T-helper 1 cell treated with Interleukin-12 subunit alpha and Interleukin-12 subunit beta and Interleukin-4 antibody, amounts not matched to agents 30 ng/mL and 1 ng/mL, for 36 hours (primary cell): ENCODE measurements at regions not wholly inside any gene's neighbourhood (a gene's known extent, or its start where the extent isn't known, plus 50 kb on each side); places are given as distances from the start of the nearest gene placed in this dataset.
"Not testable (repeated sequence)": the region's sequence is repeated elsewhere in the genome, so short reads cannot be mapped to it uniquely, and the experiment has no call there.

Source experiments
- intact Hi-C: fragments of 100-400 bp; cut with micrococcal nuclease; formaldehyde crosslinking; loops from one replicate; pipeline ENCODE4 v1.15.1; 2024

DNA sequence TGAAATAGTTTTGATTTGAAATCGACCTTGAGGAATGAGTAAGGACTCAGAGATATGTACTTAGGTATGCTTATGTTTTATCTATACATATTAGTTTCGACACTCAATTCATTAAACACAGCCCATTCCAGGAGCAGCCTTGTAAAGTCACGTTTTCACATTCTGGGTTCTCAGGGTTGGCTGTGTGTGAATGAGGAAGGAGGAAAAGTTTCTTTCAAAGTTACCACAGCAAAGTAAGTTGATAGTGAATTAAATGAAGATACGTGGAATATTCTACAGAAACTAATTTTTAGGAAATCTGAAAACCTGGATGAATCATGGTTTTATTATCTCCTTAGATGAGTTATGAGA, 133.5 kb downstream of the C3orf38 start:
- intact Hi-C loops, result no loop called here

DNA sequence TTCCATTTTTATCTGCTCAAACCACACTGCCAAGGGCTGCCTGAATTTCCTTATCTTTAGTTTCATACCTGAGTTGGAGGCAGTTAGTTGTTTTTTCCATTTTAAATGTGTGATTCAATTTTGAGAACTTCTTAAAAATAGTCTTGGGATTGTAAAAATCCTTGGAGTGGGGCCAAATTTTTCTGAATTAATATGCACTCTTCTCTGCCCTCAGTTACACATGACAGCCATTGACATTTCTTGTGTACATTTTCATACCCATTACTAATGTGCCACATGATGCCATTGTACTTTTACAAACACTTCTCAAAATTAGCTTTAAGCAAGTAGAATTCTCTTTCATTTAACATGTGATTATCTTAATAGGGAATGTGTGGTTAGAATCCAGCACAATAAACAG, 141.7 kb downstream of the C3orf38 start:
- intact Hi-C loops, result no loop called here

DNA sequence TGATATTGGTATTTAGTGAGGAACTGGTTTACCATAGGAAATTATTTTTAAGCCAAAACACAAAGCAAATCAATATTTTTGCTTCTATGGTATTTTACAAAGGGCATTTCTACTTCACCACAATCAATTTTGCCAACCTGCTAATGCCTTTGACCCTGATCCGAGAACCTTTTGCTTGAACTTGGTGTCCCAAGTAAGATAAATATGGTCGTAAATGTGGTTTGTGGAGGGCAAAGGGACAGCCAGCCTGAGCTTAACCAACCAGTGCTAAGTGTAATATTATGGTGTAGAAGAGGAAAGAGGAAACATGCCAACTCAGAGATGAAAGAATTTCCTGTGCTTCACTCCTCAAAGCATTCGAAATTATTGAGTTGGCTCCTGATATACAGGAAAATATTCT, 148.4 kb downstream of the C3orf38 start:
- intact Hi-C loops, result no loop called here

DNA sequence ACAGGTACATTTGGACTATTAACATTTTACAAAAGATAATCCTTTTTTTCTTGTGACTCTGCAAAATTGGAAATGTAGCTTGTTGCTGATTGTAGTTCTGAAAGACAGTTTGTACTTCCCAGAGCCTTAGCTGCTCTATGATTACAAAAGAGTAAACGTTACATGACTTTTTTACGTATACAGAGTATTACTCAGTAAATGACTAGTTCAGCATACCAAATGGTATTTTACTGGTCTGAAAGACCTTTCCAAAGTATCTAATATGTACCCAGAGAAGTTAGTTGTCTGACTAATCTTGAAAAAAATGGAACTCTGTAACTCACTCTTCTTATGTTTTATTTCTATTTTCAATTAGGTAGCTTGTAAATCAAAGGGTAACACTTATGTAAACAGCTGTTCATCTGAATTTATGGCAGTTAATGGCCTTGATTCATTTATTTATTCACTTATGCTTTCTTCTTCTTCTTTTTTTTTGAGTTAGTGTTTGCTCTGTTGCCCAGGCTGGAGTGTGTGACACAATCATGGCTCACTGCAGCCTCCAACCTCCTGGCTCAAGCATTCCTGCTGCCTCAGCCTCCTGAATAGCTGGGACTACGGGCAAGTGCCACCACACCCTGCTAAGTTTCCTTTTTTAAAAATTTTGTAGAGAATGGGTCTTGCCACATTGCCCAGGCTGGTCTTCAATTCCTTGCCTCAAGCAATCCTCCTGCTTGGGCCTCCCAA, 151.7 kb downstream of the C3orf38 start:
- intact Hi-C loops, result no loop called here

DNA sequence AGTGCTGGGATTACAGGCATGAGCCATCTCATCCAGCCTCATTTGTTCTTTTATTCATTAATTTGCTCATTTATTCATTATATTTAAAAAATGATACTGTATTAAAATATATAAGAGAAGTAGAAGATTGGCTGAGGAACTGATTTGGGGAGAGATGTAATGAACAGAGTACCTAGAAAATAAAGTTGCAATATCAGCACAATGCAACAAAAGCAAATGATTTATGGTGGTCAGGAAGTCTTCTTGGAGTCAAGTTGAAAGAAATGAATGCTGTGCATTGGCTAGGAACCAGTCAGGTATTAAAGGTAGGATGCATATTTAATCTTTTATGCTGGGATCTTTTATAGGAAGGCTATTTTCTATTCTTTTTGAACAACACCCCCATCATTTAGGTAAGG, 152.2 kb downstream of the C3orf38 start:
- intact Hi-C loops, result no loop called here

DNA sequence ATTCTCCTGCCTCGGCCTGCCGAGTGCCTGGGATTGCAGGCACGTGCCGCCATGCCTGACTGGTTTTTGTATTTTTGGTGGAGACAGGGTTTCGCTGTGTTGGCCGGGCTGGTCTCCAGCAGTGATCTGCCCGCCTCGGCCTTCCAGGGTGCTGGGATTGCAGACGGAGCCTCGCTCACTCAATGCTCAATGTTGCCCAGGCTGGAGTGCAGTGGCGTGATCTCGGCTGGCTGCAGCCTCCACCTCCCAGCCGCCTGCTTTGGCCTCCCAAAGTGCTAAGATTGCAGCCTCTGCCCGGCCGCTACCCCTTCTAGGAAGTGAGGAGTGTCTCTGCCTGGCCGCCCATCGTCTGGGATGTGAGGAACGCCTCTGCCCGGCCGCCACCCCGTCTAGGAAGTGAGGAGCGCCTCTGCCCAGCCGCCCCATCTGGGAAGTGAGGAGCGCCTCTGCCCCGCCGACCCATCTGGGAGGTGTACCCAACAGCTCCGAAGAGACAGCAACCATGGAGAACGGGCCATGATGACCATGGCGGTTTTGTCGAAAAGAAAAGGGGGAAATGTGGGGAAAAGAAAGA, 153.7 kb downstream of the C3orf38 start:
- intact Hi-C loops, result not testable (repeated sequence)

DNA sequence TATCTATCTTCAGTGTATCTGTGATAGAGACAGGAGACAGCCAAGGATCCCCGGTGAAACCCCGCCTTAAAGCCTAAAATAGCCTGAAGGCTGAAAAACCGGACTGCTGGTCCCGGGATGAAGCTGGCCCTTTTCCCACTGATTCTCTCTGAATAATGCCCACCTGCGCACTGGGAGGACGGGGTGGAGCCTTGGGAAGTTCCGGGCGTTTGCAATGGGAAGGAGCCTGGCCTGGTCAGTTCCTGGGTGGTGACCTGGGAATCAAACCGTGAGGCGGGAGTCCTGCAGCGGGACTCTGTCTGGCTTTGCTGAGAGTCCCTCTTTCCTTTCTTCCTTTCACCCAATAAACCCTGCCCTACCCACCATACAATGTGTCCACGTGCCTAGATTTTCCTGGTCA, 157.9 kb downstream of the C3orf38 start:
- intact Hi-C loops, result no loop called here

DNA sequence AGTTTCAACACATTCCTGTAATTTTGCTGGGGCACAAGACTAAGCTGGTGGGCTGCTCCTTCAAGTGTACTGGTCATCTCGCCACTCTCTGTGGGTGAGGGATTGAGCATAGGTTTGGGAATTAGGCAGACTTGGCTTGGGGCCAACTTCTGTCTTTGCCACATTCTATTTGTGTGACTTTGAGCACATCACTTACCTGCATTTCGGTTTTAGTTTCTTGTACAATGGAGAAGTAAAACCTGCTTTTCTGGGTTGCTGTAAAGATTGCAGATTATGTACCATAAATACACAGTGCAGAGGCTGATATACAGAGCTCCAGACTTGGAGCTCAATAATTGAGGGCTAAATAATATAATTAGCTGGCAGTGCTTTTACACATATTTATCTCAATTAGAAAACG, 162.1 kb downstream of the C3orf38 start:
- intact Hi-C loops, result no loop called here

DNA sequence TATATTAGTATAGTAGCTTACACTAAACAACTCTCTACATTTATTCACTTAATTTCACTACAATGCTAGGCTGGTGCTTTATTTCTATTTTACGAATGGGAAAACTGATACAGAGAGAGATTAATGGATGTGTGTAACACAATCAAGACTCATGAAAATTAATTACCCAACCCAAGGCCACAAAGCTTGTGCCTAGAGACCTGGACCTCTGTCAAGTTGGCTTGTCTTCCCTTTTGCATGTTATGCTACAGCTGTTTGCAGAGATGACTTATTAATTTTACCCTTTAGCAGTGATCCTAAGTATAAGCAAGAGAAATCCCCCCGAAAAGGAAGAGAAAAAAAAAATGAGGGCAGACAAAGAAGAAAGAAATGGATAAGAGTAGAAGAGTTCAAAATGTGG, 162.5 kb downstream of the C3orf38 start:
- intact Hi-C loops, result no loop called here

DNA sequence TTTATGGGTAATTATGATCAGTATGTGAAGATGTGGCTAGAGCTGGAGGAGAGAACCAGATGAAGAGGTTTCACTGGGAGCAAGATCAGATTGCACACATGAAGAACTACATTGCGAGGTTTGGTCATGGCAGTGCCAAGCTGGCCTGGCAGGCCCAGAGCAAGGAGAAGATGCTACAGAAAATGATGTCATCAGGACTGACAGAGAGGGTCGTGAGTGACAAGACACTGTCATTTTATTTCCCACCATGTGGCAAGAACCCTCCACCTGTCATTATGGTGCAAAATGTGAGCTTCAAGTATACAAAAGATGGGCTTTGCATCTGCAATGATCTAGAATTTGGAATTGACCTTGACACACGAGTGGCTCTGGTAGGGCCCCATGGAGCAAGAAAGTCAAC, 168.3 kb downstream of the C3orf38 start:
- intact Hi-C loops, result no loop called here

DNA sequence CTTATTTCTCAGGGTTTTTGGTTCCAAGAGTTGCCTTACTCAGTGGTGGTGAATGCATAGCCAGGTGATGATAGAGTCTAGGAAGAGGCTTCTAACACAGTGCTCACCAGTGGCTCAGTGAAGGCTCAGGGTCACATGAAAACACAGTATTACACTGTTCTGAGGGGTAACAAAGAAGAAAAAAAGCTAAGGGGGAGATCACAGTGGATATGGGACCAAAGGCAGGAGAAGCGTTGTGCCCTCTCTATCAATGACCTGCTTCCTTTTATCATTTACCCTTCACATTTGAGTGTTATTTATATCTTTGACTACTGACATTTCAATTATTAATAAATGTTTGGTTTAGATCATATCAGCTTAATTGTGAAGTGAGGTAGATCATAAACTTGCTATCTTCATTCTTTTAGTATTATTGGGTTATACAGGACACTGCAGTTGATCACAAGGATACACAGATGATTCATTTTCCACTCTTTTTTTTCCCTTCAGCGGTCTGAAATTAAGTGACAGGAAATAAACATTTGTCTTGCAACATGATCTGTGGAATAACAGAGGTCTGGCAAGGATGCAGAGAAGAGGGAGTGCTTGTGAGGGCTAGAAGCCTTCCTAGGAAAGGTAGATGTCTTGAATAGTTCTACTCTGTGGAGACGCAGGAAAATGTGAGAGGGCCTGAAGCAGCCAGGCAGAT, 171.7 kb downstream of the C3orf38 start:
- intact Hi-C loops, result no loop called here

DNA sequence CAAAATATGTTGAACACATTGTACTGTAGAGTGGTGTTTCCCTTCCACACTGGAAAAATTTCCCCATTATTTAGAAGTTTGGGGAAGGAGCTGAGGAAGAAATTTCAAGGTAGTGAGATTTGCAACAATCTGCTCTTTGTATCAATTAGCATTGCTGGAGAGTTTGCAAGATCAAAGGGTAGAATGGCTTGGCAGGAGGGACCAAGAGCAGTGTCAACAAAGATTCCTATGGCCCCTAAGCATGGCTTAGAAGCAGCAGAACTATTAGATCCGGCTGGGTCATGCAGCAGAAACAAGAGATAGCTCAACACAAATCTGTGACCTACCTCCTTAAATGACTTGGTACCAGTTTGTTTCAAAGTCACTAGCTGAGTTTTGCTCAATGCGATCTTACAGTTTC, 175.0 kb downstream of the C3orf38 start:
- intact Hi-C loops, result no loop called here

DNA sequence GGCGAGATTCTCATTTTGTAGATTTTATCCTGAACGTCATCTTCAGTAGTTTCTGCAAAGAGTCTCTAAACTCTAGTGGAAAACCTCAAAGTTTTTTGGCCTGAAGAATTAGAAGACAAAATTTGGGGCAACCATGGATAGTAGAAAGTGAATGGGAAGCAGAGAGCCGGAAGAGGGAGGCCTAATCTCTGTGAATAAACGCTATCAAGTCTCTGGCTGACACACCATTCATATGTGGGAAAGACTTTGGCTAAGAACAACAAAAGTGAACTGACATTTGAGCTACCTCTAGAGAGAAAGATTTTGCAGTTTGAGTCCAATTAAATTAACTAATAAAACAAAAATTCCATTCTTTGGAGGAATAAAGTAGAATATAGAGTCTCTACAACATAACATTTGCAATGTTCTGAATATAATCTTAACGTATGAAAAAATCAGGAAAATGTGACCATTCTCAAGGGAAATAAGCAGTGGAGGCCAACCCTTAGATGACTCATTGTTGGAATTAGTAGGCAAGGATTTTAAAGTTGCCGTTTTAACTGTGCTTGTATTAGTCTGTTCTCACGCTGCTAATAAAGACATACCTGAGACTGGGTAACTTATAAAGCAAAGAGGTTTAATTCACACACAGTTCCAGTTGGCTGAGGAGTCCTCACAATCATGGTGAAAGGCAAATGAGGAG, 184.6 kb downstream of the C3orf38 start:
- intact Hi-C loops, result no loop called here

DNA sequence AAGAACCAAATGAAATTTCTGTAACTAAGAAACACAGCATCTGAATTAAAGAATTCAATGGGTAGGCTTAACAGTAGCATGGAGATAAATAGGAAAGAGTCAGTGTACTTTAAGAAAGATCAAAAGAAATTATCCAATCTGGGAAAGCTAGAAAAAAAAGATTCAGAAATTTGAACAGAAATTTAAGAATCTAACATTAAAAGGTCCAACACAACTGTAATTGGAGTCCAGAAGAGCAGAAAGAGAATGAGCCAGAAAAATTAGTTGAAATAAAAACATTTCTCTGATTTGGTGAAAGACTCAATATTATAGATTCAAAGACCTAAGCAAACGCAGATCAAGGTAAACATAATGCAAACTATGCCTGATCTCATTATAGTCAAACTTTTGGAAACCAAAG, 187.1 kb downstream of the C3orf38 start:
- intact Hi-C loops, result no loop called here

DNA sequence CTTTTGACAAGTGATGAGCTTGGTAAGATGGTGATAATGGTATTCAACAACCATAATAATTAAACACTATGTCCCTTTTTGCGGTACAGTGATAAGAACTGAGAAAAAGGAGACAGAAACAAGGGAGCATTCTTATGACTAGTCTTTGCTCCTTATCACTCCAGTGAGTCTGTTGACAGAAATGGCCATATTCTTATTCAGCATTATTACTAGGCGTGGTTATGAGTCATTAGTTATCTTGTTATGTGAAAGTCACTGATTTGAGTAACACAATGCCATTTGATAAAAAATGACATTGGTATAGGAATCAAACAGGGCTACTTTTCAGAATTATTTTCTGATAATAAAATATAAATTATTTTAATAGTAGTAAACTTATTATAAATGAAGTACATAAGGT, 193.5 kb downstream of the C3orf38 start:
- intact Hi-C loops, result no loop called here

DNA sequence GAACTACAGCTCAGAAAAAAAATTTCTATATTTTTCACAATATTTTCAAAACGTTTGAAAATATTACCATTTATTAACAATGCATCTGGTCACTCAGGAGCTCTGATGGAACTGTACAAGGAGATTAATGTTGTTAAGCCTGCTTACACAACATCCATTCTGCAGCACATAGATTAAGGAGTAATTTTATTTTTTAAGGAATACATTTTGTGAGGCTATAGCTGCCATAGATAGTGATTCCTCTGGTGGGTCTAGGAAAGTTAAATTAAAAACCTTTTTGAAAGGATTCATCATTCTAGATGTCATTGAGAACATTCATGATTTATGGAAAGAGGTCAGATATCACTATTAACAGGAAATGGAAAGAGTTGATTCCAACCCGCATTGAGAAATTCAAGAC, 196.9 kb downstream of the C3orf38 start:
- intact Hi-C loops, result no loop called here

DNA sequence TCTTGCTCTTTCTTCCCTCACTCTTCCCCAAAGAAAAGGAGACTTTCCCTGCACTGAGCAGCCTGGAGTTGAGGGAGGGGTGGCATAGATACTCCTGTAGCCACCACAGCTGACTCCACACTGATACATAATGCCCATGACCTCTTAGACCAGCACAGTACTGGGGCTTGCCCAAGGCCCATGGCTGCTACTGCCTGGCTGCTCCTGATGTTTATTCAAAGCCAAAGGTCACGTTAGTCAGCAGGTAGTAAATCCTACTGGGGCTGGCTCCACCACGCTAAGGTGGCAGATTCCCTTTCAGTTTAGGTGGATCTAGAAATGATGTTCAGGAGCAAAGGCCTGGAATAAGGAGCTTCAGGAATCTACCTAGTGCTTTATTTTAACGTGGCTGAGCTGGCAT, 212.7 kb downstream of the C3orf38 start:
- intact Hi-C loops, result no loop called here

DNA sequence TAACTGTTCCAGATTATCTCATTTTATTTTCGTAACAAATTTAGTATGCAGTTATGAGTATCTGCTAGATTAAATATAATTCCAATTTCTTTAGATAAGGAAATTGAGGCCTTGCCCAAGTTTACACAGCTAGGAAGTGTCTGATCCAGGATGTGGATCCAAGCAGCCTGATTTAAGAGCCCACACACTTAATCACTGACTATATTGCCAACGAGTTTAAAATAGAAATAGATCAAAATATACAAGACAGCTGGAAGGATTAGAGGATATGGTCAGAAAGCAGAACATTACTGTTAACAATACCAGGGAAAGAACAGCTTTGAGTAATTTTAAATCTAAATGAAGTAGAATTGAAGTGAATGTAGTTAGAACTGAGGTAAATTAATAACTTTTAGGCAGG, 215.2 kb downstream of the C3orf38 start:
- intact Hi-C loops, result no loop called here

DNA sequence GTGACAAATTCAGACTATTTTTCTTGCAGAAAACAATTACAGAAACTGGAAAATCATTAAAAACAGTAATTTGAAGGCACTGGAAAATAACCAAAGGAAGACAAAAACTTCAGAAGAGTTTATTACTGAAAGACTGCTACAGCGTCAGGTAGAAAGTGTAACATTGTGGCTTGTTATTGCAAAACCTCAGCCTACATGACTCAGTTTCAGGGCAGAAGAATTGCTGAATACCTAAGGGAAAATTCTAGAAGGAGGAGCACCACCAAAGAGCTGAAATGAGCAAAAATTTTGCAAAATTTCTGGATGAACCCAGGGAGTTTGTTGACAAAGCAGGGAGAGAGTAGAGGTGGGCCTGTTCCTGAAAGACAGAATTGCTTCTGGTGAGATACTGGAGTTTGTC, 219.6 kb downstream of the C3orf38 start:
- intact Hi-C loops, result no loop called here

DNA sequence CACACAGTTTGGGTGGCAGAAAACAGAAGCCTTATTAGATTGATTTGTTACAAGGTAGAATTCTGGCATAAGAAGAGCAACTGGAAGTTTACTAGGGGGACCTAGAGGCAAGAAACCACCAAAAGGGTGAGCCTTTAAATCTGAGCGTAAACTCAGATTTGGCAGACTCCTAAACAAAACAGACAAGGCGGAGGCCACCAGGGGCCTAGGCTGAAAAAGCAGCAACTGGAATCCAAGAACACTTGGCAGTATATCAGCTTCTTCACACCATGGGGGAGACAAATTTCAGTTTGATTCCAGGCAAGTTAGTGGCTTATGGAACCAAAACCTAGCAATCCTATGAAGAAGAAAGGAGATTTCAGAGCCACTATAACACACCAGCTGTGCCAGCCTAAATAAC, 220.0 kb downstream of the C3orf38 start:
- intact Hi-C loops, result no loop called here

DNA sequence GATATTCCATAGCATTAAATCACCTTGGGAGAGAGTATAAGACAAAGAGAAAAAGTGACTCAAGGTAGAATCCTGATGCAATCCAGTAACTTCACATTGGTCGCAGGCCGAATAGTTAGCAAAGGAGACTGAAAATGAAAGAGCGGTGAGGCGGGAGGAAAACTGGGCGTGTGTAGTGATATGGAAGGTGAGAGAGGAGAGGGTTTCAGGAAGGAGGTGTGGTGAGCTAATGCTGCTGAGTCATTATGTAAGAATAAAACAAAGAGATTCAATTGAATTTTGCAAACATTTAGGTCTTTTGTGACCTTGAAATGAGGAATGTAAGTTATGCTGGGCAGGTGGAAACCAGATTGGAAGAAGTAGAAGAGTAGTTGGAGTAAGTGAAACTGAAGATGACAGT, 235.3 kb downstream of the C3orf38 start:
- intact Hi-C loops, result no loop called here

DNA sequence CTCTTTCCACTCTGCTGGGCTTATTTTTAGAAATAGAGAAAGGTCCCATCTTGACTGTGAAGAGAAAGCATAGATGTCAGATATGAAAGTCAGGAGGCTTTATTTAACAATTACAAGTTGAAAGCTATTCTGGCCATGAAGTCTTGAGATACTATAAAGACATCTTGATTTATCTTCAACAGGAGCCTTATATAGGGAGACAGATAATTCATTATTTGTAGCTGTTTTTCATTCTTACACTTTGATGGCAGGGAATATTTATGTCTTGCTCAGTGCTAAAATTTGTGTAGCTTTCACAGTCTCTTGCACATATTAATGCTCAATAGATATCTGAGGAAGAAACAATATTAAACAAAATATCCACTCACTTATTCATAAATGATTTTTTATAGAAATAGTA, 248.8 kb downstream of the C3orf38 start:
- intact Hi-C loops, result no loop called here

DNA sequence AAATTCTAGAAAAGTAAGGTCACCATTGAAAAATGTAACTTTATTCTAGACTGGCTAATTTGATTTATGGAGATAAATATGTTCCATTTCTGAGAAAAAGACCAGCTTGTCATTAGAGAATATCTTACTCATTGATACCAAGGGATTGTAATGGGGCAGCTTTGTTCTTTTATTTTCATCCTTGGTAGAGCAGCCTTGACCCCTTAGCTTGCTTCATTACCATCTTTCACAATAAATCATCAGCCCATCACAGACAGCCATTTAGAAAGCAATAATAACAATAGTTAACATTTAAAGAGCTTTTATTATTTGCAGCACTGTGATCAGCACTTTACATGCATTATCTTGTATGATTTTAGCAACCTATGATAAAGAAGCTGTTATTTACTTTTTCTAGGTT, 253.6 kb downstream of the C3orf38 start:
- intact Hi-C loops, result no loop called here
